PC-3 (cell line): ENCODE measurements at regions not wholly inside any gene's neighbourhood (a gene's known extent, or its start where the extent isn't known, plus 50 kb on each side); places are given as distances from the start of the nearest gene placed in this dataset.

ENCODE experiments used
- ATAC-seq: fragments of 200-7000 bp; cut with Tn5 transposase; 2 replicates; pipeline ENCODE4 v1.9.1; 2020; ENCODE audit warnings: mild to moderate bottlenecking, moderate library complexity
- BruUV-seq: library from RNA; stranded (reverse); fragments of 400-500 nt; replicated peaks from 2 replicates; lab custom pipeline; 2021; lab: Mats Ljungman, UMichigan
- CTCF ChIA-PET: fragments of 300-600 bp; sonication (Branson Sonifier 250); formaldehyde crosslinking; loops from one replicate; lab custom pipeline; 2022; ENCODE audit warnings: antibody characterized with exemption; lab: Charles Lee
- POLR2A ChIA-PET: fragments of 300-600 bp; sonication (Branson Sonifier 250); formaldehyde crosslinking; loops from one replicate; lab custom pipeline; 2022; ENCODE audit warnings: antibody characterized with exemption; ENCODE audit not compliant: unreplicated experiment; lab: Charles Lee
- DNase-seq: peaks from one replicate; pipeline ENCODE4 v3.0.0-alpha.2; 2015
- H2AFZ ChIP-seq: fragments of 300-600 bp; sonication (generic); 2 replicates; pipeline ENCODE4 v1.6.0; 2016; ENCODE audit warnings: antibody characterized with exemption, low read length
- H3F3A ChIP-seq: fragments of 300-600 bp; sonication (generic); one replicate; pipeline ENCODE4 v1.6.0; 2017; ENCODE audit warnings: antibody characterized with exemption, low read length, control low read depth, mild to moderate bottlenecking; ENCODE audit not compliant: unreplicated experiment
- H3K27ac ChIP-seq: fragments of 300-600 bp; sonication (generic); 2 replicates; pipeline ENCODE4 v1.5.1; 2016; ENCODE audit warnings: mild to moderate bottlenecking, low read length
- H3K27me3 ChIP-seq: fragments of 300-600 bp; sonication (generic); 2 replicates; pipeline ENCODE4 v1.6.1; 2016; ENCODE audit warnings: low read length, mixed read lengths
- H3K36me3 ChIP-seq: fragments of 300-600 bp; sonication (generic); 2 replicates; pipeline ENCODE4 v1.6.1; 2016; ENCODE audit warnings: low read depth, mixed run types, low read length, mixed read lengths
- H3K4me1 ChIP-seq: fragments of 300-600 bp; sonication (generic); 2 replicates; pipeline ENCODE4 v1.5.1; 2016; ENCODE audit warnings: low read length; ENCODE audit not compliant: insufficient read depth
- H3K4me2 ChIP-seq: fragments of 300-600 bp; sonication (generic); 2 replicates; pipeline ENCODE4 v1.6.0; 2016; ENCODE audit warnings: low read length
- H3K4me3 ChIP-seq: fragments of 300-600 bp; sonication (generic); 2 replicates; pipeline ENCODE4 v1.5.1; 2016; ENCODE audit warnings: mild to moderate bottlenecking, low read length, mixed read lengths
- H3K79me2 ChIP-seq: fragments of 300-600 bp; sonication (generic); 2 replicates; pipeline ENCODE4 v1.6.1; 2017; ENCODE audit warnings: low read length, mixed read lengths
- H3K9ac ChIP-seq: fragments of 300-600 bp; sonication (generic); 2 replicates; pipeline ENCODE4 v1.6.0; 2016; ENCODE audit warnings: mild to moderate bottlenecking, low read length
- H3K9me2 ChIP-seq: fragments of 300-600 bp; sonication (generic); replicated peaks from 2 replicates; pipeline ENCODE4 v1.6.1; 2016; ENCODE audit warnings: mixed run types, low read length, mixed read lengths
- H3K9me3 ChIP-seq: fragments of 300-600 bp; sonication (generic); 2 replicates; pipeline ENCODE4 v1.6.1; 2016; ENCODE audit warnings: low read length, mixed read lengths
- H4K20me1 ChIP-seq: fragments of 300-600 bp; sonication (generic); 2 replicates; pipeline ENCODE4 v1.6.1; 2016; ENCODE audit warnings: low read length, mixed read lengths
- EZH2phosphoT487 ChIP-seq: fragments of 300-600 bp; sonication (generic); IDR thresholded peaks from 2 replicates; pipeline ENCODE4 v1.6.1; 2018; ENCODE audit warnings: mild to moderate bottlenecking, antibody characterized with exemption, low read length, borderline replicate concordance
- intact Hi-C: fragments of 100-400 bp; cut with micrococcal nuclease; formaldehyde crosslinking; loops from 2 replicates; pipeline ENCODE4 v1.9.0; 2023
- TF ChIP-seq, protein P1 (sequence below): fragments of 300-600 bp; sonication (generic); conservative IDR thresholded peaks from 2 replicates; pipeline ENCODE4 v1.5.1; 2017; ENCODE audit warnings: antibody characterized with exemption, low read depth, mild to moderate bottlenecking, low read length

DNA sequence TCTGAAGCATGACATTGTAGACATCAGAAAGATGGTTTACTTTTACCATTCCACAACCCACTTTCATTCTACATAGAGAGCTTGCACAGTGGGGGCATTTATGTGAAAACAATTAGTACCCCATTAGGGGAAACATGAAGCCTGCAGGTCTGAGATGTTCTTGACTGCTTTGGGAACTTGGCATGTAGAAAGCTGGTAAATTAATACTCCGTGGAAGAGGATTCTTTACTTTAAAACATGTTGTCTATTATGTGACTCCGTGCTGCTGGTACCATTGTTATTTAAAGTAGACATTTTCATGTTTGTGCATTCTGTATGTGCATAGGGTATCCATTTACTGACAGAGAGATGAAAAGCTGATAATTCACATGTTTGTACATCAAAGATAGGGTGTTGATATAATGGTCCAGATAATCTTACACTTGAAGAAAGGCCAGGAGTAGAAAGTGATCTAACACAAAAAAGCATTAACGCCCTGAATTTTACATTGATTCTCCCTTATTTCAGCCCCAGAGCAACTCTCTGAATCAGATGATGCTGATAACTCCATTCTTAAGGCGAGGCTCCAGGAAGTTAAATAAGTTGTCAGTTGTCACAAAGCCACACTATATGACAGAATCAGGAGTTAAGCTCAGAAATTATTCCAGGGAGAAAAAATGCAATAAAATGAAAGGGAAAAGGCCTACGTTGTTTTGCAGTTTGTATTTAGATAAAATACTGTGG, 50.1 kb upstream of the CD180 start:
- H3K79me2 ChIP-seq = no peaks in the 10 kb centered on the region
- no peaks in the 10 kb centered on the region for H3K4me1 ChIP-seq
- no peak for TF ChIP-seq EZH2phosphoT487
- TF ChIP-seq, protein P1, sequence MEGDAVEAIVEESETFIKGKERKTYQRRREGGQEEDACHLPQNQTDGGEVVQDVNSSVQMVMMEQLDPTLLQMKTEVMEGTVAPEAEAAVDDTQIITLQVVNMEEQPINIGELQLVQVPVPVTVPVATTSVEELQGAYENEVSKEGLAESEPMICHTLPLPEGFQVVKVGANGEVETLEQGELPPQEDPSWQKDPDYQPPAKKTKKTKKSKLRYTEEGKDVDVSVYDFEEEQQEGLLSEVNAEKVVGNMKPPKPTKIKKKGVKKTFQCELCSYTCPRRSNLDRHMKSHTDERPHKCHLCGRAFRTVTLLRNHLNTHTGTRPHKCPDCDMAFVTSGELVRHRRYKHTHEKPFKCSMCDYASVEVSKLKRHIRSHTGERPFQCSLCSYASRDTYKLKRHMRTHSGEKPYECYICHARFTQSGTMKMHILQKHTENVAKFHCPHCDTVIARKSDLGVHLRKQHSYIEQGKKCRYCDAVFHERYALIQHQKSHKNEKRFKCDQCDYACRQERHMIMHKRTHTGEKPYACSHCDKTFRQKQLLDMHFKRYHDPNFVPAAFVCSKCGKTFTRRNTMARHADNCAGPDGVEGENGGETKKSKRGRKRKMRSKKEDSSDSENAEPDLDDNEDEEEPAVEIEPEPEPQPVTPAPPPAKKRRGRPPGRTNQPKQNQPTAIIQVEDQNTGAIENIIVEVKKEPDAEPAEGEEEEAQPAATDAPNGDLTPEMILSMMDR = no peak
- no TSS peak for BruUV-seq
- no peak overlapping the region for H3K4me2 ChIP-seq
- DNase-seq (no peak), ATAC-seq (no peak)
- ChIA-PET CTCF (interaction anchor here (0.6 to 1.0 kb wide), 2 partner anchors 26 to 1006 kb away, joined by 3 to 6 read pairs; no protein-coding TSS in a partner anchor), POLR2A (no interaction called here)
- H3K9ac ChIP-seq = no peak overlapping the region
- H2AFZ ChIP-seq = no peak overlapping the region
- no peak overlapping the region for H3K4me3 ChIP-seq
- H3K27ac ChIP-seq = no peak overlapping the region
- intact Hi-C loops = loop anchor here (1.0 to 5.0 kb wide), 2 partner anchors 1006 to 1026 kb away; no protein-coding TSS in a partner anchor
- H3K9me2 ChIP-seq = no peaks in the 10 kb centered on the region
- H4K20me1 ChIP-seq = no peaks in the 10 kb centered on the region
- no peaks in the 10 kb centered on the region for H3F3A ChIP-seq
- no peaks in the 10 kb centered on the region for H3K27me3 ChIP-seq
- no peaks in the 10 kb centered on the region for H3K36me3 ChIP-seq
- H3K9me3 ChIP-seq = no peaks in the 10 kb centered on the region
